Glomerular visceral epithelial cell (primary cell): ENCODE measurements at regions not wholly inside any gene's neighbourhood (a gene's known extent, or its start where the extent isn't known, plus 50 kb on each side); places are given as distances from the start of the nearest gene placed in this dataset.

Experiments used
- DNase-seq: peaks from one replicate; pipeline ENCODE4 v3.0.0-alpha.2; 2016; ENCODE audit errors: extremely low spot score

DNA sequence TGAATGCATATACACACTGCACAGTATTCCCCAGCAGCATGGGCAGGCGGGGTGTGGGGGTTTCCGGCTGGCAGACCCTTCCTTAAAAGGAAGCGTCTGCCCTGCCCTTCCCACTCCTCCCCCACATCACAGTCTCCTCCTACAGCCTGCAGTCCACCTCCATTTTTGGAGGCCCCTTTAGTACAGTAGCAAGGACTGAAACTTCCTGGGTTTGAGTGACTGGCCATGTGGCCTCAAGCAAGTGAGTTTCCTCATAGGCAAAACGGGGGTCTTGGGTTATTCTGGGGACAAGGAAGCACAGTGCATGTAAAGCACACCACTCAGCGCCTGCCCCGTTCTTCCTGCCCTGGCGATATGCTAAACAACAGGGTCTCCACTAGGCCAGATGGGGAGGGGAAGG lies 62.1 kb upstream of the COL13A1 start:
- DNase-seq: no peak

DNA sequence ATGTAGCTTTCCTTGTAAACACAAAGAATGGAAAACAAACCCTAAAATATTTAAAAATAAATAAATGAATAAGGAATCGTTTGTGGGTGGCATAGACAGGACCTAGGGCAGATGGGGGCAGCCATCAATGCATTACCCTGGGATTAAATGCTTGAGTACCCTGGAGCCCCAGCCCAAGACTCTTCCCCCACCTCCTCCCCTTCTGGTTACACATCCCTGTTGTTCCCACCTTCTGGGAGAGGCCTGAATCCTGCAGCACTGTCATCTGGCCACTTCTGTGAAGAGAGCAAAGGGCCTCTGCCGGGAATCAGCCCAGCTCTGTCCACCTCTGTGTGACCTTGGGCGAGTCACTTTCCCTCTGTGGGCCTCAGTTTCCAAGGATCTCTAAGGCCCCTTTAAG lies 61.6 kb upstream of the COL13A1 start:
- DNase-seq: no peak

DNA sequence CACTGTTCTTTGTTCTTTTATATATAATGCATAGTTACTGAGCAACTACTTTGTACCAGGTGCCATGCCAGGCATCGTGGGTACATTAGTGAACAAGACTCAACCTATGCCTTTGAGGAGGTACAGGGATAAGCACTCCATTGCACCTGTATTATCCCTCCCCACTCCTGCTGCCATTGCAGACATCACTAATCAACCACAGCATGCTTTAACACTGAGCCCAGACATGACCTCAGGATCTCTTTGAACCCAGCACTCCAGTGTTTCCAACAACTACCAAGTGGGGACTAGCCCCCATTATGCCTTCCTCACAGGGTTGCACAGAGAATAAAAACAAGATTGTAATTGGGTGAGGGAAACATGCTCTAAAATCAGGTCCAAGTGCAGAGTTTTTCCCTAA lies 60.5 kb upstream of the COL13A1 start:
- no peak for DNase-seq

DNA sequence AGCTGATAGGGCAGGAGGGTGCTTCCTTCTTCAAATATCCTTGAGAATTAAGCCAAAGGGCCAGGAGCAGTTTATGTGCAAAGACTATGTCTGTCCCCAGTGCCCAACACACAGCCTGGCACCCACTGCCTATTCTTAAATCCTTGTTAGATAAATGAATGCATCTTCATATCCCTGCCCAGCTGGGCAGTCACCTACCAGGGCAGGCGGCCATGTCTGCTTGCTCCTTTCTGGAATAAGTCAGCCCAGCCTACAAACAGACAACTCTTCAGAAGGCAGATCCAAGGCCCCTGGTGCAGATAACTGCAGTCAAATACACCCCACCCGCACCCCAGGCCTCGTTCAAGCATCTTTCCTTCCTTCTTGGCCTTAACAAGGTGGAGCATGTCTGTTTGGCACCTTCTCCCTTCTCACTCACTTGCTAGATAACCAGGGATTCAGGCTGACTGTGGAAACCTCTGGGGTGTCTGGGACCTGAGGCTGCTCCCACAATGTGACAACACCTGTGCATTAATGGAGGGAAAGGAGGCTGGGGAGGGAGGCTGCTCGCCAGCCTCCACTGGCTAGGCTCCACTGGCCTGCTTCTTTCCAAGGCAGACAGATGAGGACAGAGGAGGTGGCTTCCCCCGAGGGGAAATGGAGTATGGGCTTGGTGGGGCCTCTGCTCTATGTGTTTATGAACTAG lies 59.9 kb upstream of the COL13A1 start:
- no peak for DNase-seq

DNA sequence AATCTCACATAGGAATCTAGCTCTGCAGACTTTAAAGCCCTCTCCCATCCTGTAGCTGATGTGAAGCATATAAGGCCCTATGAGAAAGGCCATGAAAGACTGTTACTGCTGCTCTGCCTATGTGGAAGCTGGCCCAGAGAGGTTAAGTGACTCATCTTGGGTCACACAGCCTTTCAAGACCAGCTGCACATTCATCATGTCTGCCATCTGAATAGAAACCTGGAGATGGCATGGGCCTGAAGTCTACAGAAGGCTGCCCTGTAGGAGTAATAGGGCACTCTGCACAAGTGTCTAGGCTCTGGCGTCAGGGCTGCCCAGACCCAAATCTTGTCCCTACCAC lies 59.4 kb upstream of the COL13A1 start:
- no peak for DNase-seq

DNA sequence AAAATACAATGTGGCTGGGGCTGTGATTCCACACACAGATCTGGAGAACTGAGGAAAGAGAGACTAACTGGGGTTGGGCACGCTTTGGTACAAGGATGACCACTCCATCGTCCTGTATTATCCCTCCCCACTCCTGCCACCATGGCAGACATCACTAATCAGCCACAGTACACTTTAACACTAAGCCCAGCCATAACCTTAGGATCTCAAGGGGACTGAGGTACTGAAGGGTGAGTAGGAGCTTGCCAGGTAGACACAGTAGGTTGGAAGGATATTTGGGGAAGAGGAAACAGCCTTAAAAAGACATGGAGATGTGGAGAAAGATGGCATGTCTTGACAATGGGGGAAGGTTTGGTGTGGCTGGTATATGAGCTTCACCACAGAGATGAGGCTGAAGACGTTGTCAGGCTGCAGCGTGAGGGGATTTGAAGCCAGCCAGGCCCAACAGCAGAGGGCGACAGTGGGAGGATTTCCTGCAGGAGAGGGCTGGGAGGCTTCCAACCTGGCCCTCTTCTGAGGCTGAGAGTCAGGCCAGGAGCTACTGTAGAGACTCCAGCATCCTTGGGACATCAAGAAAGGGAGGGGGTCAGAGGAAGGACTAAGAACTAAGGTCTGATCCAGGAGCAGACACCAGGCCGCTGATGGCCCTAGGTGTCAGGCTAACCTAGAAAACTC lies 58.6 kb upstream of the COL13A1 start:
- peak; percentile 37 for DNase-seq

DNA sequence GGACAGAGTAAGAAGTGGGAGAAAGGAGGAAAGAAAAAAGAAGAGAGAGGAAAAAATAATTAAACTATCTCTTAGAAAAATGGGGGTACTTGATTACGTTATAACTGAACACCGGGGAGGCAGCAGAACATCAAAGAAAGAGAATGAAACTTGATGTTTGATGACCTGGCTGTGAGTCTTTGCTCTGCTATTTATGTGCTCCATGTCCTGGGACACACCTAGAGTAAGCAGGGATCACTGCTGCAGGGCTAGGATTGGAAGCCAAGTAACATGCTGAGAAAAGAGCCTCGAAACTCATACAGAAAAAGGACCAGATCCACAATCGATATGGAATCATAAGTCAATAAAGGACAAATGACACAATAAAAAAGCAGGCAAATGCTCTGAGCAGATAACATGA lies 56.7 kb upstream of the COL13A1 start:
- DNase-seq: no peak

DNA sequence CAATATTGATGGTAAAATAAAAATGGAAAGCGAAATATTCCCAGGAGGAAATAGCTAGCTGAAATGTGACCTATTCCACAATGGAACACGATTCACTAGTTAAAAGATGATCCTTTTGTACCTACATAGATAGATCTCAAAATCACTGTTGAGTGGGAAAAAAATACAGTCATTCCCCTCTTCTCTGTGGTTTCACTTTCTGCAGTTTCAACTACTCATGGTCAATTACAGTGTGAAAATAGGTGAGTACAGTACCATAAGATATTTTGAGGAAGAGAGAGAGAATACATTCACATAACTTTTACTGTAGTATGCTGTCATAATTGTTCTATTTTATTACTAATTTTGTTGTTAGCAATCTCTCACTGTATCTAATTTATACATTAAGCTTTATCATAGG lies 56.0 kb upstream of the COL13A1 start:
- DNase-seq: no peak

DNA sequence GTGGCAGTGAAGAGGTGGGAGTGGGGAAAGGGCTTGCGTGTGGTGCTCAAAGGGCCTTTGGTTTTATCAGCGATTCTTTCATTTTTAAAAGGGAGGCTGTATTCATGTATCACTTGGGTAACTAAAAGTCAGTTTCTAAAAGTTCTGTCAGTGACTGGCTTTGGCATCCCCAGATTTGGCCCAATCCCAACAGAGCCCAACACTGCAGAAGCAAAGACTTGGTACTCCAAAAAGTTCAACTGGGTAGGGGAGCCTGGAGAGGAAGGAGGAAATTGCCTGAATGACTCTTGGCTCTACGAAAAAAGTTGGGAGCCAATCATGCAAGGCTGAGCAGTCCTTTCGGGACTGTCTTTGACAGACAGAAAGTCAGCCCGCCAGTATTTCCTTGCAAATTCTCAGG lies 54.5 kb upstream of the COL13A1 start:
- DNase-seq: no peak

DNA sequence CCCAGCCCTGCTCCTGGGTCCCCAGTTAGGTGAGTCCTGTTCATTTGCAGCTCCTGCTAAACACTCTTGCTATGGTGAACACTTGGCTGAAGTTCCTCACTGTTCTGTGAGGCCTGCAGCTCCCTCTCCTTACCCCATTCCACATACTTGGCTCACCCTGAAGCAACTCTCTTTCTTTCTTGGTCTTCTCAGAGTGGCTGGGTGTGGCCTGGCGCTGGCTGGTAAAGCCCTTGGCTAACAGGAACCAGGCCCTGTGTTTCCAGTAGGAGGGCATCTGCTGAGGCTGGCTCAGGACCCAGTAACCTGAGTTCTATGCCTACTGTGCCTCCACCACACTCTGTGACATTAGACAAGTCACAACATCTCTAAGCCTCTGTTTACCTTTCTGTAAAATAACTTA lies 53.1 kb upstream of the COL13A1 start:
- no peak for DNase-seq

DNA sequence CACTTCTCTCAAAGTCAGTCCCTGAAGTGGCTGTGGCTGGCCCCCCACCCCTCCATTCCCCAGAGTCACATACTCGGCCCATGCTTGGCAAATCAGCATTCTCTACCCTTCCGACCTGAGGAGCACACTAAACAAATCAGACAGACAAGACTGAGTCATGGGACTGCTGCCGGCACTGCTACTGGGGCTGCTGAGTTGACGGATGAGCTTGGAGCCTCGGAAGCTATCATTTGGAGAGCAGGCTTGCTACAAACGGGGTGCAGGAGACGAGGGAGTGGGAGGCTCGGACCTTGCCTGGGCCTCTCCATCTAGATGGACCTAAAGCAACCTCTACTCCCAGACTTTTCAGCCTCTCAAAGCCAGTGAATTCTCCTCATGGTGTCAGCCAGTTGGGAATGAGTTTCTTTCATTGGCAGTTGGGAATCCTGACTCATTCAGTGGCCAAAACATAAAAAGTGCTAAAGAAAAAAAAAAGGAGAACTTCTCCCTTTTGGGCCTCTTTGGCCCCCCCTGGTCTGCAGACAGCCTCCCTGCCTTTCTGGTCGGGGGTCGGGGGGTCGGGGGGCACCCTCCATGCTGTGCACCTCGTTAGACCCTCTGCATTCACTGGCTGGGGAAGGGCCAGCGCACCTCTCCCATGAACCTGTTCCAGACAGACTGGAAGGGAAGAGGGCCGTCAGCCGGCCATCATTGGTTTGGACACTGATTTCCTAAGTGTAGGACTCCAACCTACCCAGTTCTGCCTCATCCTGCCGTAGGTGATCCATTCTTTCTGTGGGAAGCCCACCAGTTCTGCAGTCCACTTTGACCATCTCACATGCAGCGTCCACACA lies 52.3 kb upstream of the COL13A1 start:
- DNase-seq: no peak

DNA sequence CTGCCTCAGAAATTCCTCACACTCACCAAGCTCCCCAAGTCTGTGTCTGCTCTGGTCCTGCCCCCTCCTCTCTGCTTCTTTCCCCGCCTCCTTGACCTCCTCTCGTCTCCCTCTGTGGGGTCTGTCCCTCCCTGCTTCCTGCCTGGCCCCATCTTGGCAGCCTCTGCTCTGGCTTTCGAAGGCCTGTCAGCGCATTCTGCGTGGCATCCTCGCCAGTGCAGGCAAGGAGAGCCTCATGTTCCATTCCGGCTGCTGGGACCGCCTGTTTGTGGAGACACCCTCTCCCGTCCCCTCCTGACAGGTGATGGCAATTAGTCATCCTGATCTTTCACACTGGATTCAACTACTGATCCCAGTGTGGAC lies 51.7 kb upstream of the COL13A1 start:
- no peak for DNase-seq

DNA sequence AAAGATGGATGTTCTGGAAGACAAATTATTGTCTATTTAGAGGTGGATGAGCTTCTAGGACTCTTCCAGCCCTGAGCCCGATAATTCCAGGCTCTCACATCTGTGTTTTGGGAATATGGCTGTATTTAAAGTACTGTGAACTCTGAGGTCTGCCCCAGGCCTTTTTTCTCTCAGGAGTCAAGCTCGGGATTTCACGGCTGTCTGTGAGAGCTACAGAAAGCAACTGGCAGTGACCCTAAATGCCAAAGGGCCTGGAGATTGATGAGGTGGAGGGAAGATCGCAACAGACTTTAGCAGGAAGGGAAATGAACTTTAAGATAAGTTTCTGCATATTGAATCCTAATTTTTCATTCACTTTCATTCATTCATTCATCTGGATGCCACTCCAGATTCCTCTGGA lies 51.0 kb upstream of the COL13A1 start:
- no peak for DNase-seq

DNA sequence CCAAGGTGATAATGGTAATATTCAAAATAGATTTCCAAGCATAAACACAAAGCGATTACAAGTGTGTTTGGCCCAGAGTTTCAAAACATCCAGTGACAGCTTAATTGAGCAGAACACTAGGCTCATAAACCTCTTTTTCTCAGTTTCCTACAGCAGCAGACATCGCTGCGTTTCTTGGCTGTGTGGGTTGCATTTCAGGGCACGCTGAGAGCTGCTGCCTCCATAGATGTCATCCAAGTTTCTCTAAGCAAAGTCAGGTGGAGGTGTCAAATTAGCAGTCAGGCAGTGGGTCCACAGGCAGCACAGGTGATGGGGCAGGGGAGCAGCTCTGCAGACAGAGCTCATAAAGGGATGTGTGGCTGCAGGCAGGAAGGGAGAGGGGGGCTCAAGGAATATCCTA lies 50.5 kb upstream of the COL13A1 start:
- DNase-seq: no peak
